Cardiac muscle cell (in vitro differentiated cells and primary cell): ENCODE measurements at regions not wholly inside any gene's neighbourhood (a gene's known extent, or its start where the extent isn't known, plus 50 kb on each side); places are given as distances from the start of the nearest gene placed in this dataset.
A peak's percentile ranks its signal among the peaks of the same experiment; 100 is the strongest.

ENCODE experiments used
- DNase-seq, 2 donors: peaks; one replicate each; pipeline versions ENCODE4 v3.0.0 to v3.0.0-alpha.2; 2010 to 2017; ENCODE audit warnings: low read depth in 1 of 2, low spot score in 1 of 2
- H3K27ac ChIP-seq: fragments of 200-600 bp; sonication (generic); 2 replicates; pipeline ENCODE4 v1.5.1; 2016
- H3K27me3 ChIP-seq: fragments of 200-600 bp; sonication (generic); 2 replicates; pipeline ENCODE4 v1.6.0; 2016; ENCODE audit warnings: control low read depth
- H3K36me3 ChIP-seq: fragments of 200-600 bp; sonication (generic); 2 replicates; pipeline ENCODE4 v1.5.1; 2016; ENCODE audit warnings: control low read depth
- H3K4me1 ChIP-seq: fragments of 200-600 bp; sonication (generic); 2 replicates; pipeline ENCODE4 v1.8.1; 2017; ENCODE audit warnings: low read depth, mild to moderate bottlenecking, mixed run types
- H3K4me3 ChIP-seq: fragments of 200-600 bp; sonication (generic); 2 replicates; pipeline ENCODE4 v1.5.1; 2016; ENCODE audit warnings: mild to moderate bottlenecking
- H3K9me3 ChIP-seq: fragments of 200-600 bp; sonication (generic); 2 replicates; pipeline ENCODE4 v1.5.1; 2017; ENCODE audit warnings: low read depth, mild to moderate bottlenecking, control low read depth
- CTCF ChIP-seq: IDR thresholded peaks from 2 replicates; pipeline ENCODE4 v1.5.1; 2012; ENCODE audit warnings: low read depth, mild to moderate bottlenecking, low read length

GRCh38 chrX:8027827-8028226 is 100.6 kb upstream of the PNPLA4 start:
- Histone ChIP-seq H3K36me3 (no peaks in the 10 kb centered on the region), H3K27ac (no peak overlapping the region), H3K4me1 (no peaks in the 10 kb centered on the region), H3K4me3 (no peak overlapping the region), H3K9me3 (no peaks in the 10 kb centered on the region), H3K27me3 (no peaks in the 10 kb centered on the region)
- no peak for TF ChIP-seq CTCF
- no peak for DNase-seq

DNA sequence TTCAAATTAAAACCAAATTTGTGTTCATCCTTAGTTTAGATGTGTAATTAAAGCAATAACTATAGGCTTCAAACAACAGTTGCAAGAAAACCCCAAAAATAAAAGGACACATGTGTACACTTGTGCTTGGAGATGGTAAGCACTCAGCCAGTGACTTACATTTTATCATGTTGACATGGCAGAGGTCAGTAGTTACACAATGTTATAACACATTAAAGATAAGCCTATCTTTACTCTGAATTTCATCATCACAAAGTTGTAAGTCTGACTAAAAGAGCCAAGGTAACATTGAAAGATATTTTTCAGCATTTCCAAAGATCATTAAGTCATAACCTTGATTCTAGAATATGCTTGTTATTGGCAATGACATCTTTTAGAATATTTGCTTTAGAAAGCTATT is 98.5 kb upstream of the PNPLA4 start:
- no peak for DNase-seq
- Histone ChIP-seq H3K4me1 (no peaks in the 10 kb centered on the region), H3K4me3 (no peak overlapping the region), H3K27ac (no peak overlapping the region), H3K9me3 (no peaks in the 10 kb centered on the region), H3K27me3 (no peaks in the 10 kb centered on the region), H3K36me3 (no peaks in the 10 kb centered on the region)
- no peak for TF ChIP-seq CTCF

GRCh38 chrX:8018934-8019333 is 91.7 kb upstream of the PNPLA4 start:
- Histone ChIP-seq H3K4me1 (peaks cover 13% of the 10 kb centered on the region), H3K9me3 (no peaks in the 10 kb centered on the region), H3K36me3 (no peaks in the 10 kb centered on the region), H3K27me3 (no peaks in the 10 kb centered on the region), H3K27ac (no peak overlapping the region), H3K4me3 (no peak overlapping the region)
- DNase-seq: no peak
- no peak for TF ChIP-seq CTCF

DNA sequence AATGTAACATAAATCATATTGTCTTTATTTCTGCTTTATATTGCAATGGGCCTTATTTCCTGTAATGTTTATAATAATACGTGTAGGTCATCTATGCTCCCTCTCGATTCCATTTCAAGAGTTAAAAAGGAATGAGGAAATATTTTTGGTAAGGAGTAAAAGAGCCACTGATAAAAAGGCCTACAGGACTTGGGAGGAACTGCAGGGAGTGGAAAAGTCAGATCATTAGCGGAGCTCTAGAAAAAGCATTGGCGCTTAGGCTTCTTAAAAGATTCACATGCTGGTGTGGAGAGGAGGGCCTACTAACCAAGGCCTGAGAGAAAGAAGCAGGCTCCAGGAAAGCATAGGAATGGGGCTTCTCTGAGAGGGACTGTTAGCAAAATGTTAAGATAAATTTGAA is 82.9 kb upstream of the PNPLA4 start:
- Histone ChIP-seq H3K4me3 (no peak overlapping the region), H3K9me3 (no peaks in the 10 kb centered on the region), H3K4me1 (no peaks in the 10 kb centered on the region), H3K27ac (no peak overlapping the region), H3K27me3 (no peaks in the 10 kb centered on the region), H3K36me3 (no peaks in the 10 kb centered on the region)
- DNase-seq: peak in 1 of 2 donors; percentile 25
- no peak for TF ChIP-seq CTCF

- H3K4me1 ChIP-seq: no peaks in the 10 kb centered on the region
- H3K27ac ChIP-seq: no peak overlapping the region
- no peak for DNase-seq
- TF ChIP-seq CTCF: no peak
- no peak overlapping the region for H3K4me3 ChIP-seq
- no peaks in the 10 kb centered on the region for H3K9me3 ChIP-seq
- no peaks in the 10 kb centered on the region for H3K36me3 ChIP-seq
- no peaks in the 10 kb centered on the region for H3K27me3 ChIP-seq
Measured at GRCh38 chrX:8005678-8006347, 78.6 kb upstream of the PNPLA4 start.
